ENCODE measurements at regions not wholly inside any gene's neighbourhood (a gene's known extent, or its start where the extent isn't known, plus 50 kb on each side); places are given as distances from the start of the nearest gene placed in this dataset.
A peak's percentile ranks its signal among the peaks of the same experiment; 100 is the strongest.

- intact Hi-C loops (cut with DNase I, micrococcal nuclease) = loop anchor here in 1 of 2 donors (10.0 kb wide), 1 partner anchor 699 kb away; the partner anchor contains the start of gene BOD1
- TF ChIP-seq CTCF (IDR thresholded peaks at IDR 0.05) = no peak
- ATAC-seq = no peak
Measured at GRCh38 chr5:174314261-174314660, 268.8 kb downstream of the NSG2 start.

DNA sequence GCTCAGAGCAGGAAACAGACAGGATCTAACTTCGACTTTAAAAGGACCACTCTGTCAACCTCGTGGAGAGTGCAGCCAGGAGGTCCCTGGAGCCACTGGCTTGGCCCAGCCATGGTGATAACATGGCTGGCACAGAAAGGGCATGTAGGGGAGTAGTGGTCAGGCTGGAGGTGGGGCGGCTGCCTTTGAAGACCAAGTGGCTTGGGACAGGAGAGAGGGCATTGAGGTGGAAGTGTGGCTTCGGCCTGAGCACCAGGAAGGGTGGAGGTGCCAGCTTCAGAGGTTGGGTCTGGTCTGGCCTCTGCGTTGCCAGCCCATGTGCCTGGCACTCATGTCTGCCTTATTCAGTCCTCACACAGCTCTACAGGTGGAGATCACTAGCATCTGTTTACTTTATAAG, 270.0 kb downstream of the NSG2 start:
- no peak for DNase-seq
- no peak overlapping the region for H3K4me3 ChIP-seq
- H3K9me3 ChIP-seq = no peaks in the 10 kb centered on the region
- no peaks in the 10 kb centered on the region for H3K4me1 ChIP-seq (ENCODE audit: low read depth)
- no peaks in the 10 kb centered on the region for H3K36me3 ChIP-seq (ENCODE audit: low read depth)
- TF ChIP-seq CTCF (IDR thresholded peaks at IDR 0.05) = no peak
- intact Hi-C loops (cut with DNase I, micrococcal nuclease) = loop anchor here in 1 of 2 donors (10.0 kb wide), 1 partner anchor 701 kb away; the partner anchor contains the start of gene BOD1
- ATAC-seq = no peak

More at GRCh38 chr5:174314261-174314660, 268.8 kb downstream of the NSG2 start:
- H3K9me3 ChIP-seq = no peaks in the 10 kb centered on the region
- H3K4me1 ChIP-seq (ENCODE audit: low read depth) = no peaks in the 10 kb centered on the region
- H3K4me3 ChIP-seq = no peak overlapping the region
- no peak for DNase-seq
- no peaks in the 10 kb centered on the region for H3K36me3 ChIP-seq (ENCODE audit: low read depth)

- H3K4me1 ChIP-seq (ENCODE audit: low read depth) = no peaks in the 10 kb centered on the region
- no peaks in the 10 kb centered on the region for H3K36me3 ChIP-seq (ENCODE audit: low read depth)
- H3K4me3 ChIP-seq = no peak overlapping the region
- intact Hi-C loops (cut with DNase I, micrococcal nuclease) = loop anchor here in 1 of 2 donors (10.0 kb wide), 1 partner anchor 701 kb away; the partner anchor contains the start of gene BOD1
- ATAC-seq (no peak), DNase-seq (no peak)
- no peaks in the 10 kb centered on the region for H3K9me3 ChIP-seq
- TF ChIP-seq CTCF (IDR thresholded peaks at IDR 0.05) = no peak
Measured at GRCh38 chr5:174315871-174316270, 270.4 kb downstream of the NSG2 start.

GRCh38 chr5:174316326-174316725, 270.8 kb downstream of the NSG2 start:
- H3K4me3 ChIP-seq = no peak overlapping the region
- DNase-seq = no peak
- intact Hi-C loops (cut with DNase I, micrococcal nuclease) = loop anchor here in 1 of 2 donors (10.0 kb wide), 1 partner anchor 702 kb away; the partner anchor contains the start of gene BOD1

DNA sequence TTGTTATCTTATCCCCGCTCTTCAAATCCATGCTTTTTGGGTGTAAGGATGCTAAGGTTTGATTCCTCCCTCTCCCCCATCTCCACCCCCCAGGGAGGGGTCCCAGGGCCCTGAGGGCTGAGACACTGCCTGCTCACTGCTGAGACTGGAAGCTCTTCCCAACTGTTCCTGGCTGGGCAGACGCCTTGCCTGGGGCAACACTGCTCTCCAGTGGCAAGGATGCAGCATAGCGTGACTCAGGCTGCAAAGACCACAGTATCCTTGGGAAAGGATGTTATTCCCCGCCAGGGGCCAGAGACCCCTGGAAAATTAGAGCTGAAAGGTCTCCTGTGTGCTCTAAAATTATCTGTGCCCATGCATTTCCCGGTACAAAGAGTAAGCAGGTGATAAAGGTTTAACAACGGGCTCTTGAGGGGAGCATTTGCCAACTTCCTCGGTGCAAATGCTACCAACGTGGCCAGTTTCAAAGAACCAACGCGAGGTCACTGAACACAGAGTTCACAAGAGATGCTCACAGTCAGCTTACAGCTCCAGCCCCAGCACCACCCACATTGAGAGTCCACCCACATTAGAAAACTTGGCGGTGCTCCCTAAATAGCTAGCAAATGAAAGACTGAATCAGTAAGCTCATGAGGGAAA, 271.9 kb downstream of the NSG2 start:
- peak; percentile 12 for TF ChIP-seq CTCF (IDR thresholded peaks at IDR 0.05)
- DNase-seq (peak in 1 of 3 donors; percentile 9), ATAC-seq (peak; percentile 54)
- no peaks in the 10 kb centered on the region for H3K36me3 ChIP-seq (ENCODE audit: low read depth)
- H3K9me3 ChIP-seq = no peaks in the 10 kb centered on the region
- H3K4me1 ChIP-seq (ENCODE audit: low read depth) = no peaks in the 10 kb centered on the region
- no peak overlapping the region for H3K4me3 ChIP-seq
- intact Hi-C loops (cut with DNase I, micrococcal nuclease) = loop anchor here in 1 of 2 donors (10.0 kb wide), 1 partner anchor 703 kb away; the partner anchor contains the start of gene BOD1

More at GRCh38 chr5:174316326-174316725, 270.8 kb downstream of the NSG2 start:
- Histone ChIP-seq H3K4me1 (ENCODE audit: low read depth) (no peaks in the 10 kb centered on the region), H3K36me3 (ENCODE audit: low read depth) (no peaks in the 10 kb centered on the region), H3K9me3 (no peaks in the 10 kb centered on the region)
- no peak for TF ChIP-seq CTCF (IDR thresholded peaks at IDR 0.05)
- ATAC-seq = no peak

All from mucosa of descending colon (tissue), 3 donors.